ENCODE measurements at regions not wholly inside any gene's neighbourhood (a gene's known extent, or its start where the extent isn't known, plus 50 kb on each side); places are given as distances from the start of the nearest gene placed in this dataset.

- no peaks in the 10 kb centered on the region for H3K4me1 ChIP-seq (ENCODE audit: control insufficient read depth in 2 of 2, insufficient read depth in 2 of 2, low read length in 2 of 2)
- H3K27ac Mint-ChIP-seq: no peak overlapping the region
- POLR2A ChIA-PET: no interaction called here
- CTCF ChIA-PET: no interaction called here
- intact Hi-C loops (cut with micrococcal nuclease): no loop called here
- DNase-seq (no peak), ATAC-seq (no peak)
- H3K36me3 ChIP-seq (ENCODE audit: control insufficient read depth in 2 of 3, insufficient read depth in 3 of 3, low read length in 3 of 3): no peaks in the 10 kb centered on the region
- peaks cover 0 to 14% (median 6%) of the 10 kb centered on the region in 5 donors for H3K27me3 Mint-ChIP-seq
- no peak overlapping the region for H3K27ac ChIP-seq (ENCODE audit: low read depth, low read length)
- H3K9me3 Mint-ChIP-seq: peaks cover 0 to 3% (median 0%) of the 10 kb centered on the region in 11 donors
- H3K4me3 Mint-ChIP-seq: no peak overlapping the region
- no peak overlapping the region for H3K4me3 ChIP-seq (ENCODE audit: low read length)
- no peaks in the 10 kb centered on the region for H3K36me3 Mint-ChIP-seq
- no peaks in the 10 kb centered on the region for H3K4me1 Mint-ChIP-seq
- no peaks in the 10 kb centered on the region for H3K9me3 ChIP-seq (ENCODE audit: control insufficient read depth in 2 of 3, low read length in 3 of 3)
- H3K27me3 ChIP-seq (ENCODE audit: control insufficient read depth in 2 of 2, insufficient read depth in 2 of 2, low read length in 2 of 2): no peaks in the 10 kb centered on the region
Measured at GRCh38 chr9:80025796-80026520, 454.2 kb downstream of the TLE4 start.

- ChIA-PET CTCF (no interaction called here), POLR2A (no interaction called here)
- H3K36me3 ChIP-seq (ENCODE audit: control insufficient read depth in 2 of 3, insufficient read depth in 3 of 3, low read length in 3 of 3): no peaks in the 10 kb centered on the region
- DNase-seq (no peak), ATAC-seq (no peak)
- Mint-ChIP-seq H3K4me3 (no peak overlapping the region), H3K27ac (peak overlapping the region in 1 of 9 donors; percentile 11), H3K9me3 (peaks cover 0 to 3% (median 0%) of the 10 kb centered on the region in 11 donors), H3K36me3 (no peaks in the 10 kb centered on the region), H3K4me1 (no peaks in the 10 kb centered on the region), H3K27me3 (peaks cover 0 to 16% (median 6%) of the 10 kb centered on the region in 5 donors)
- H3K4me3 ChIP-seq (ENCODE audit: low read length): no peak overlapping the region
- no peaks in the 10 kb centered on the region for H3K27me3 ChIP-seq (ENCODE audit: control insufficient read depth in 2 of 2, insufficient read depth in 2 of 2, low read length in 2 of 2)
- no peak overlapping the region for H3K27ac ChIP-seq (ENCODE audit: low read depth, low read length)
- no peaks in the 10 kb centered on the region for H3K4me1 ChIP-seq (ENCODE audit: control insufficient read depth in 2 of 2, insufficient read depth in 2 of 2, low read length in 2 of 2)
- intact Hi-C loops (cut with micrococcal nuclease): no loop called here
- no peaks in the 10 kb centered on the region for H3K9me3 ChIP-seq (ENCODE audit: control insufficient read depth in 2 of 3, low read length in 3 of 3)
Measured at GRCh38 chr9:80025131-80025530, 453.4 kb downstream of the TLE4 start.

GRCh38 chr9:80020530-80020929, 448.8 kb downstream of the TLE4 start:
- ATAC-seq (no peak), DNase-seq (no peak)
- POLR2A ChIA-PET: no interaction called here
- H3K4me1 Mint-ChIP-seq: no peaks in the 10 kb centered on the region
- peaks cover 0 to 10% (median 2%) of the 10 kb centered on the region in 5 donors for H3K27me3 Mint-ChIP-seq
- CTCF ChIA-PET: no interaction called here
- H3K4me3 Mint-ChIP-seq: no peak overlapping the region
- no peaks in the 10 kb centered on the region for H3K36me3 ChIP-seq (ENCODE audit: control insufficient read depth in 2 of 3, insufficient read depth in 3 of 3, low read length in 3 of 3)
- H3K36me3 Mint-ChIP-seq: no peaks in the 10 kb centered on the region
- no peak overlapping the region for H3K27ac Mint-ChIP-seq
- no peaks in the 10 kb centered on the region for H3K27me3 ChIP-seq (ENCODE audit: control insufficient read depth in 2 of 2, insufficient read depth in 2 of 2, low read length in 2 of 2)
- H3K9me3 ChIP-seq (ENCODE audit: control insufficient read depth in 2 of 3, low read length in 3 of 3): no peaks in the 10 kb centered on the region
- peaks cover 0 to 3% (median 0%) of the 10 kb centered on the region in 11 donors for H3K9me3 Mint-ChIP-seq
- intact Hi-C loops (cut with micrococcal nuclease): no loop called here
- no peaks in the 10 kb centered on the region for H3K4me1 ChIP-seq (ENCODE audit: control insufficient read depth in 2 of 2, insufficient read depth in 2 of 2, low read length in 2 of 2)
- no peak overlapping the region for H3K27ac ChIP-seq (ENCODE audit: low read depth, low read length)
- H3K4me3 ChIP-seq (ENCODE audit: low read length): no peak overlapping the region

- ChIA-PET POLR2A (no interaction called here), CTCF (no interaction called here)
- Mint-ChIP-seq H3K4me3 (no peak overlapping the region), H3K36me3 (no peaks in the 10 kb centered on the region), H3K27me3 (peaks cover 0 to 10% (median 5%) of the 10 kb centered on the region in 5 donors), H3K4me1 (no peaks in the 10 kb centered on the region), H3K27ac (no peak overlapping the region), H3K9me3 (peaks cover 0 to 3% (median 0%) of the 10 kb centered on the region in 11 donors)
- H3K9me3 ChIP-seq (ENCODE audit: control insufficient read depth in 2 of 3, low read length in 3 of 3): no peaks in the 10 kb centered on the region
- ATAC-seq: no peak
- no peaks in the 10 kb centered on the region for H3K4me1 ChIP-seq (ENCODE audit: control insufficient read depth in 2 of 2, insufficient read depth in 2 of 2, low read length in 2 of 2)
- no peaks in the 10 kb centered on the region for H3K27me3 ChIP-seq (ENCODE audit: control insufficient read depth in 2 of 2, insufficient read depth in 2 of 2, low read length in 2 of 2)
- no peaks in the 10 kb centered on the region for H3K36me3 ChIP-seq (ENCODE audit: control insufficient read depth in 2 of 3, insufficient read depth in 3 of 3, low read length in 3 of 3)
- no peak overlapping the region for H3K4me3 ChIP-seq (ENCODE audit: low read length)
- no peak for DNase-seq
- no peak overlapping the region for H3K27ac ChIP-seq (ENCODE audit: low read depth, low read length)
- intact Hi-C loops (cut with micrococcal nuclease): no loop called here
Measured at GRCh38 chr9:80020056-80020455, 448.3 kb downstream of the TLE4 start.

- Histone ChIP-seq H3K9me3 (ENCODE audit: control insufficient read depth in 2 of 3, low read length in 3 of 3) (no peaks in the 10 kb centered on the region), H3K27me3 (ENCODE audit: control insufficient read depth in 2 of 2, insufficient read depth in 2 of 2, low read length in 2 of 2) (no peaks in the 10 kb centered on the region), H3K36me3 (ENCODE audit: control insufficient read depth in 2 of 3, insufficient read depth in 3 of 3, low read length in 3 of 3) (no peaks in the 10 kb centered on the region), H3K4me3 (ENCODE audit: low read length) (no peak overlapping the region), H3K27ac (ENCODE audit: low read depth, low read length) (no peak overlapping the region), H3K4me1 (ENCODE audit: control insufficient read depth in 2 of 2, insufficient read depth in 2 of 2, low read length in 2 of 2) (no peaks in the 10 kb centered on the region)
- Mint-ChIP-seq H3K27ac (no peak overlapping the region), H3K4me1 (no peaks in the 10 kb centered on the region), H3K27me3 (peaks cover 0 to 24% (median 8%) of the 10 kb centered on the region in 5 donors), H3K36me3 (peaks cover 0 to 5% (median 0%) of the 10 kb centered on the region in 5 donors), H3K9me3 (peaks cover 0 to 24% (median 9%) of the 10 kb centered on the region in 11 donors), H3K4me3 (no peak overlapping the region)
- DNase-seq (no peak), ATAC-seq (no peak)
- POLR2A ChIA-PET: no interaction called here
- intact Hi-C loops (cut with micrococcal nuclease): no loop called here
- CTCF ChIA-PET: no interaction called here
Measured at GRCh38 chr9:80013891-80014290, 442.1 kb downstream of the TLE4 start.

- H3K4me1 Mint-ChIP-seq: no peaks in the 10 kb centered on the region
- H3K4me3 Mint-ChIP-seq: no peak overlapping the region
- intact Hi-C loops (cut with micrococcal nuclease): no loop called here
- peaks cover 0 to 24% (median 8%) of the 10 kb centered on the region in 5 donors for H3K27me3 Mint-ChIP-seq
- peaks cover 0 to 5% (median 0%) of the 10 kb centered on the region in 5 donors for H3K36me3 Mint-ChIP-seq
- Histone ChIP-seq H3K27ac (ENCODE audit: low read depth, low read length) (no peak overlapping the region), H3K36me3 (ENCODE audit: control insufficient read depth in 2 of 3, insufficient read depth in 3 of 3, low read length in 3 of 3) (no peaks in the 10 kb centered on the region), H3K4me3 (ENCODE audit: low read length) (no peak overlapping the region), H3K27me3 (ENCODE audit: control insufficient read depth in 2 of 2, insufficient read depth in 2 of 2, low read length in 2 of 2) (no peaks in the 10 kb centered on the region), H3K9me3 (ENCODE audit: control insufficient read depth in 2 of 3, low read length in 3 of 3) (no peaks in the 10 kb centered on the region), H3K4me1 (ENCODE audit: control insufficient read depth in 2 of 2, insufficient read depth in 2 of 2, low read length in 2 of 2) (no peaks in the 10 kb centered on the region)
- H3K9me3 Mint-ChIP-seq: peaks cover 0 to 24% (median 9%) of the 10 kb centered on the region in 11 donors
- ATAC-seq (no peak), DNase-seq (no peak)
- POLR2A ChIA-PET: interaction anchor here (0.6 kb wide), 1 partner anchor 36 kb away, joined by 3 read pairs; no protein-coding TSS in a partner anchor
- CTCF ChIA-PET: no interaction called here
- H3K27ac Mint-ChIP-seq: no peak overlapping the region
Measured at GRCh38 chr9:80012557-80013330, 441.0 kb downstream of the TLE4 start.

All from naive thymus-derived CD4-positive, alpha-beta T cell (primary cell).